HCT116 (cell line): ENCODE measurements at regions not wholly inside any gene's neighbourhood (a gene's known extent, or its start where the extent isn't known, plus 50 kb on each side); places are given as distances from the start of the nearest gene placed in this dataset.

Source experiments
- ATAC-seq: fragments of 200-7000 bp; cut with Tn5 transposase; 2 replicates; pipeline ENCODE4 v1.9.1; 2020; ENCODE audit warnings: mild to moderate bottlenecking, moderate library complexity
- BruUV-seq: library from RNA; stranded (reverse); fragments of 400-500 nt; replicated peaks from 2 replicates; lab custom pipeline; 2021; lab: Mats Ljungman, UMichigan
- CTCF ChIA-PET: fragments of 300-600 bp; sonication (Branson Sonifier 250); formaldehyde crosslinking; loops from one replicate; lab custom pipeline; 2021; ENCODE audit warnings: antibody characterized with exemption; lab: Charles Lee
- POLR2A ChIA-PET: fragments of 300-600, 350-600 bp; sonication (Branson Sonifier 250); formaldehyde crosslinking; loops from one replicate; lab custom pipeline; 2021; ENCODE audit warnings: antibody characterized with exemption; lab: Charles Lee
- RAD21 ChIA-PET, 2 experiments: fragments of 300-600 bp; sonication (Branson Sonifier 250); formaldehyde crosslinking; loops; one replicate each; lab custom pipeline; 2023; ENCODE audit warnings: low total read pairs in 2 of 2; ENCODE audit not compliant: uncharacterized antibody in 2 of 2, unreplicated experiment in 2 of 2, low non-redundant PET in 1 of 2; lab: Charles Lee
- DNase-seq: peaks from one replicate; pipeline ENCODE4 v3.0.0-alpha.2; 2010; ENCODE audit warnings: low read depth, low spot score
- H2AFZ ChIP-seq: fragments of 200-600 bp; shearing (Covaris generic), sonication (generic); 2 replicates; pipeline ENCODE4 v1.6.1; 2017; ENCODE audit warnings: low read depth, mixed run types, mixed read lengths, antibody characterized with exemption, low read length; ENCODE audit not compliant: poor library complexity, severe bottlenecking
- H3K27ac ChIP-seq: 2 replicates; pipeline ENCODE4 v1.5.1; 2012; ENCODE audit warnings: low read depth, low read length
- H3K27me3 ChIP-seq: fragments of 200-600 bp; sonication (generic); 2 replicates; pipeline ENCODE4 v1.6.1; 2016; ENCODE audit warnings: mixed run types, low read length, mixed read lengths; ENCODE audit not compliant: insufficient read depth
- H3K36me3 ChIP-seq, 2 experiments: fragments of 200-500 bp in 1 of 2; fragments of 200-600 bp in 1 of 2; sonication (Bioruptor generic) in 1 of 2; sonication (generic) in 1 of 2; 2 replicates each; pipeline versions ENCODE4 v1.5.1 to v1.6.1; 2014 to 2016; ENCODE audit warnings: low read length in 2 of 2, inconsistent platforms in 1 of 2, mixed read lengths in 1 of 2, mixed run types in 1 of 2; ENCODE audit not compliant: insufficient read depth in 2 of 2, control insufficient read depth in 1 of 2
- H3K4me1 ChIP-seq, 2 experiments: fragments of 200-600 bp in 1 of 2; sonication (generic) in 1 of 2; 2 replicates each; pipeline versions ENCODE4 v1.5.1 to v1.6.1; 2012 to 2017; ENCODE audit warnings: low read length in 2 of 2, inconsistent platforms in 1 of 2, mild to moderate bottlenecking in 1 of 2, mixed read lengths in 1 of 2, mixed run types in 1 of 2, moderate library complexity in 1 of 2; ENCODE audit not compliant: insufficient read depth in 2 of 2, control insufficient read depth in 1 of 2
- H3K4me2 ChIP-seq: fragments of 200-600 bp; sonication (generic); 2 replicates; pipeline ENCODE4 v1.6.1; 2017; ENCODE audit warnings: mixed run types, low read length, mixed read lengths
- H3K4me3 ChIP-seq, 2 experiments: fragments of 200-600 bp in 1 of 2; sonication (generic) in 1 of 2; replicated peaks in 1 of 2; 2 replicates each; pipeline ENCODE4 v1.5.1; 2011 to 2016; ENCODE audit warnings: low read length in 2 of 2, control low read depth in 1 of 2, low read depth in 1 of 2, mild to moderate bottlenecking in 1 of 2, mixed read lengths in 1 of 2, mixed run types in 1 of 2
- H3K79me2 ChIP-seq: fragments of 200-600 bp; sonication (generic); 2 replicates; pipeline ENCODE4 v1.6.1; 2017; ENCODE audit warnings: mild to moderate bottlenecking, mixed run types, low read length, moderate library complexity, mixed read lengths; ENCODE audit not compliant: insufficient read depth
- H3K9ac ChIP-seq: fragments of 200-600 bp; sonication (generic); 2 replicates; pipeline ENCODE4 v1.6.1; 2016; ENCODE audit warnings: low read length, mixed read lengths
- H3K9me2 ChIP-seq: fragments of 200-600 bp; sonication (generic), shearing (Covaris generic); 2 replicates; pipeline ENCODE4 v1.6.1; 2017; ENCODE audit warnings: mixed run types, mild to moderate bottlenecking, moderate library complexity; ENCODE audit not compliant: insufficient read depth
- H3K9me3 ChIP-seq, 2 experiments: fragments of 200-500 bp in 1 of 2; fragments of 200-600 bp in 1 of 2; sonication (Bioruptor generic) in 1 of 2; sonication (generic) in 1 of 2; 2 replicates each; pipeline ENCODE4 v1.6.1; 2014 to 2017; ENCODE audit warnings: low read length in 2 of 2, mixed read lengths in 2 of 2, inconsistent platforms in 1 of 2, low read depth in 1 of 2, mild to moderate bottlenecking in 1 of 2, mixed run types in 1 of 2, moderate library complexity in 1 of 2; ENCODE audit not compliant: control insufficient read depth in 1 of 2, insufficient read depth in 1 of 2
- H4K20me1 ChIP-seq: fragments of 200-600 bp; sonication (generic), shearing (Covaris generic); 2 replicates; pipeline ENCODE4 v1.6.1; 2017; ENCODE audit warnings: mixed run types, mild to moderate bottlenecking, moderate library complexity; ENCODE audit not compliant: insufficient read depth
- ATF3 ChIP-seq: IDR thresholded peaks from 2 replicates; pipeline ENCODE4 v1.6.1; 2012
- CEBPB ChIP-seq: IDR thresholded peaks from 2 replicates; pipeline ENCODE4 v1.6.1; 2012; ENCODE audit warnings: low read depth
- CTCF ChIP-seq, 3 experiments: fragments of 200-600 bp in 1 of 3; sonication (generic) in 1 of 3; IDR thresholded peaks in 2 of 3; conservative IDR thresholded peaks in 1 of 3; 2 replicates each; pipeline ENCODE4 v1.5.1; 2012 to 2017; ENCODE audit warnings: low read depth in 2 of 3, low read length in 2 of 3, antibody characterized with exemption in 1 of 3, borderline replicate concordance in 1 of 3, control low read depth in 1 of 3, mild to moderate bottlenecking in 1 of 3, mixed read lengths in 1 of 3, mixed run types in 1 of 3, moderate library complexity in 1 of 3; ENCODE audit not compliant: insufficient read depth in 1 of 3
- EZH2phosphoT487 ChIP-seq: fragments of 200-600 bp; IDR thresholded peaks from 2 replicates; pipeline ENCODE4 v1.6.1; 2018; ENCODE audit warnings: antibody characterized with exemption, borderline replicate concordance
- MAX ChIP-seq: IDR thresholded peaks from 2 replicates; pipeline ENCODE4 v1.6.1; 2012
- POLR2A ChIP-seq: IDR thresholded peaks from 2 replicates; pipeline ENCODE4 v1.7.0; 2011; ENCODE audit warnings: borderline replicate concordance; ENCODE audit not compliant: insufficient read depth, insufficient read length; ENCODE audit errors: extremely low read depth
- RAD21 ChIP-seq: IDR thresholded peaks from 2 replicates; pipeline ENCODE4 v1.6.1; 2012; ENCODE audit warnings: low read depth, mild to moderate bottlenecking
- REST ChIP-seq: IDR thresholded peaks from 2 replicates; pipeline ENCODE4 v1.6.1; 2012; ENCODE audit warnings: low read depth
- ZFX ChIP-seq: fragments of 450-650 bp; IDR thresholded peaks from 2 replicates; pipeline ENCODE4 v1.6.1; 2017
- intact Hi-C: fragments of 100-400 bp; cut with micrococcal nuclease; formaldehyde crosslinking; loops from 2 replicates; pipeline ENCODE4 v1.10.0; 2022

- TF ChIP-seq CEBPB (no peak), REST (no peak), ZFX (no peak), ATF3 (no peak), MAX (no peak), POLR2A (no peak), EZH2phosphoT487 (no peak), RAD21 (no peak), CTCF (IDR thresholded peaks at IDR 0.05 in 2 of 3, conservative IDR thresholded peaks at IDR 0.05 in 1 of 3; ENCODE audit: borderline replicate concordance in 1 of 3, insufficient read depth in 1 of 3, low read depth in 2 of 3, low read length in 2 of 3) (no peak)
- POLR2A ChIA-PET, result no interaction called here
- peaks cover 9 to 18% of the 10 kb centered on the region in 2 experiments; a peak in 2 of 4 replicates for H3K9me3 ChIP-seq
- no TSS peak for BruUV-seq
- CTCF ChIA-PET, result no interaction called here
- H3K79me2 ChIP-seq, result no peaks in the 10 kb centered on the region
- H3K4me3 ChIP-seq, result no peak overlapping the region
- H3K27ac ChIP-seq, result no peak overlapping the region
- H2AFZ ChIP-seq, result no peak overlapping the region
- H3K9ac ChIP-seq, result no peak overlapping the region
- no peak overlapping the region for H3K4me2 ChIP-seq
- RAD21 ChIA-PET, result no interaction called here
- H3K36me3 ChIP-seq, result no peaks in the 10 kb centered on the region; a peak in 1 of 4 replicates
- intact Hi-C loops, result no loop called here
- no peaks in the 10 kb centered on the region for H4K20me1 ChIP-seq
- no peaks in the 10 kb centered on the region for H3K4me1 ChIP-seq
- H3K27me3 ChIP-seq, result no peaks in the 10 kb centered on the region
- ATAC-seq, result no peak
- no peaks in the 10 kb centered on the region for H3K9me2 ChIP-seq
- DNase-seq, result no peak
These were observed 274.9 kb upstream of the ADARB2 start for GRCh38 chr10:2012209-2012608.
